ENCODE measurements at regions not wholly inside any gene's neighbourhood (a gene's known extent, or its start where the extent isn't known, plus 50 kb on each side); places are given as distances from the start of the nearest gene placed in this dataset.
A peak's percentile ranks its signal among the peaks of the same experiment; 100 is the strongest.

DNA sequence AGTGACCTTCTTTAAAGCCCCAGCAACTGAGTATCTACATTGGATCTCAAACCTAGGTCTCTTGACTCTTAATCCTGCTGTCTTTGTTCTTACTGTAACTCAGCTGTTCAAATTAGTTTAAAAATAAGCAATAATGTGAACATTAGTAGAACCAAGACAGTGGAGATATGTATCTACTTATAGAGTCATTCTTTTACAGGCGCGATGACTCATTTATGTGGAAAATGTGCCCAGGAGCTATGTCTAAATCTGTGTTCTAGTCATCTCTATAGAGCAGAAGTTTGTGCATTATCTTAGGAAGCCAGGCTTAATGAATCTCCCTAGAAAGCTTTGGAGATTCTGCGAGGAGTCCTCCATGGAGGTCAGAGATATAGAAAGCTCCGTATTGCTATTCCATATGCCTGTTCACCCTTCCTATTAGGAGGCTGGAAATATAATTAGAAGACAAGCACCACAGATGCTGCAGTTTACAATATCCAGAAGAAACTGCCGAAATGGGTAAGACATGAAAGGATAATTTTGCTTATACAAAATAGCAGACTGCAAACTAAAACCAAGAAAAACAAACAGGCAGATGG, 211.6 kb downstream of the TRIB2 start (continued):
- TF ChIP-seq, protein P1, sequence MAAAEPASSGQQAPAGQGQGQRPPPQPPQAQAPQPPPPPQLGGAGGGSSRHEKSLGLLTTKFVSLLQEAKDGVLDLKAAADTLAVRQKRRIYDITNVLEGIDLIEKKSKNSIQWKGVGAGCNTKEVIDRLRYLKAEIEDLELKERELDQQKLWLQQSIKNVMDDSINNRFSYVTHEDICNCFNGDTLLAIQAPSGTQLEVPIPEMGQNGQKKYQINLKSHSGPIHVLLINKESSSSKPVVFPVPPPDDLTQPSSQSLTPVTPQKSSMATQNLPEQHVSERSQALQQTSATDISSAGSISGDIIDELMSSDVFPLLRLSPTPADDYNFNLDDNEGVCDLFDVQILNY (CRISPR knock-in tag; IDR thresholded peaks at IDR 0.05), result no peak
- TF ChIP-seq ZNF232 (CRISPR knock-in tag; IDR thresholded peaks at IDR 0.05) (no peak), FOXK1 (CRISPR knock-in tag; IDR thresholded peaks at IDR 0.05) (no peak), ARID4B (CRISPR knock-in tag; IDR thresholded peaks at IDR 0.05; ENCODE audit: borderline replicate concordance) (no peak), NFYB (CRISPR knock-in tag; conservative IDR thresholded peaks at IDR 0.05; ENCODE audit: low read depth) (no peak), MXD4 (CRISPR knock-in tag; IDR thresholded peaks at IDR 0.05; ENCODE audit: borderline replicate concordance) (no peak), CREM (CRISPR knock-in tag; IDR thresholded peaks at IDR 0.05) (no peak), ZSCAN18 (CRISPR knock-in tag; IDR thresholded peaks at IDR 0.05) (no peak), NFATC4 (CRISPR knock-in tag; IDR thresholded peaks at IDR 0.05) (no peak), ZNF121 (CRISPR knock-in tag; IDR thresholded peaks at IDR 0.05) (no peak), FOXJ3 (CRISPR knock-in tag; IDR thresholded peaks at IDR 0.05; ENCODE audit: borderline replicate concordance) (no peak), NR2C2 (CRISPR knock-in tag; IDR thresholded peaks at IDR 0.05) (no peak)
- TF ChIP-seq, protein P2, sequence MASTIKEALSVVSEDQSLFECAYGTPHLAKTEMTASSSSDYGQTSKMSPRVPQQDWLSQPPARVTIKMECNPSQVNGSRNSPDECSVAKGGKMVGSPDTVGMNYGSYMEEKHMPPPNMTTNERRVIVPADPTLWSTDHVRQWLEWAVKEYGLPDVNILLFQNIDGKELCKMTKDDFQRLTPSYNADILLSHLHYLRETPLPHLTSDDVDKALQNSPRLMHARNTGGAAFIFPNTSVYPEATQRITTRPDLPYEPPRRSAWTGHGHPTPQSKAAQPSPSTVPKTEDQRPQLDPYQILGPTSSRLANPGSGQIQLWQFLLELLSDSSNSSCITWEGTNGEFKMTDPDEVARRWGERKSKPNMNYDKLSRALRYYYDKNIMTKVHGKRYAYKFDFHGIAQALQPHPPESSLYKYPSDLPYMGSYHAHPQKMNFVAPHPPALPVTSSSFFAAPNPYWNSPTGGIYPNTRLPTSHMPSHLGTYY (CRISPR knock-in tag; IDR thresholded peaks at IDR 0.05), result no peak
- TF ChIP-seq, protein P3, sequence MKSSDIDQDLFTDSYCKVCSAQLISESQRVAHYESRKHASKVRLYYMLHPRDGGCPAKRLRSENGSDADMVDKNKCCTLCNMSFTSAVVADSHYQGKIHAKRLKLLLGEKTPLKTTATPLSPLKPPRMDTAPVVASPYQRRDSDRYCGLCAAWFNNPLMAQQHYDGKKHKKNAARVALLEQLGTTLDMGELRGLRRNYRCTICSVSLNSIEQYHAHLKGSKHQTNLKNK (CRISPR knock-in tag; IDR thresholded peaks at IDR 0.05), result no peak

DNA sequence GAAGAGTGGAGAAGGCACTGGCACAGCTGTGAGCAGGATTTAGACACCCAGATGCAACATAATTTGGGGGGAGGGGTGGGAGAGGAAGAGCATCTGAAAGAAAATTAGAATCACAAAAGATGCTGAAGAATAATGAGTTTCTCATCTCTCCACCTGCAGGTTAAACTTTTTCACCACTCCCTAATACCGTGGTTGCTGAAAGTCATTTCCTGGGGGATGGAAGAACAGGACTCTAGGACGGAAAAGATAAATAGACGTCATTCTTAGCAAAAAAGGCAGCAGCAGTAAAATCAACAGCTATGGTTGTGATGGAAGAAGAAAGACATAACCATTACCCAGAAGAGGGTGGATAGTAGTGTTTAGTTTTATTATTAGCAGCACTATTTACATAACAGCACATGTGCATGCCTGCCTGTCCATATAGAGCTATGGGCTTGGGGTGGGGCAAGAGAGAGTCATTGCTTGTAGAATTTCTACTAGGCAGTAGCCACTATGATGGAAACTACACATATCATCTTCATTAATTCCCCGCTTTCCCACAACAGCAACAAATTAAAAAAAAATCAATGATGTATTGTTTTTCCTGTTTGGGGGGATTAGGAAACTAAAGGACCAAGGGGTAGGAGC, 212.2 kb downstream of the TRIB2 start:
- Mint-ChIP-seq H3K27ac (no peak overlapping the region), H3K27me3 (ENCODE audit: low read depth) (peaks cover 3% of the 10 kb centered on the region), H3K9me3 (peaks cover 6% of the 10 kb centered on the region), H3K4me1 (peaks cover 28% of the 10 kb centered on the region), H3K4me3 (peak overlapping the region; percentile 25; the same call in 1 of the 2 replicates), H3K36me3 (peaks cover 9% of the 10 kb centered on the region)
- ATAC-seq (peak; percentile 44; the same call in 1 of the 2 replicates), DNase-seq (ENCODE audit: low spot score) (no peak)
- POLR2A ChIA-PET, result no interaction called here
- CTCF ChIA-PET, result interaction anchor here (1.3 to 3.8 kb wide), 5 partner anchors 78 to 1100 kb away, joined by 3 to 15 read pairs (median 3); partner anchors contain the start of gene TRIB2
- TF ChIP-seq NR3C1 (CRISPR knock-in tag; conservative IDR thresholded peaks at IDR 0.05; ENCODE audit: low read depth) (no peak), NFE2L1 (CRISPR knock-in tag; IDR thresholded peaks at IDR 0.05) (no peak), RORB (CRISPR knock-in tag; IDR thresholded peaks at IDR 0.05) (no peak), PRDM15 (CRISPR knock-in tag; IDR thresholded peaks at IDR 0.05) (no peak)
- TF ChIP-seq, protein P3 (CRISPR knock-in tag; IDR thresholded peaks at IDR 0.05), result no peak
- TF ChIP-seq, protein P4, sequence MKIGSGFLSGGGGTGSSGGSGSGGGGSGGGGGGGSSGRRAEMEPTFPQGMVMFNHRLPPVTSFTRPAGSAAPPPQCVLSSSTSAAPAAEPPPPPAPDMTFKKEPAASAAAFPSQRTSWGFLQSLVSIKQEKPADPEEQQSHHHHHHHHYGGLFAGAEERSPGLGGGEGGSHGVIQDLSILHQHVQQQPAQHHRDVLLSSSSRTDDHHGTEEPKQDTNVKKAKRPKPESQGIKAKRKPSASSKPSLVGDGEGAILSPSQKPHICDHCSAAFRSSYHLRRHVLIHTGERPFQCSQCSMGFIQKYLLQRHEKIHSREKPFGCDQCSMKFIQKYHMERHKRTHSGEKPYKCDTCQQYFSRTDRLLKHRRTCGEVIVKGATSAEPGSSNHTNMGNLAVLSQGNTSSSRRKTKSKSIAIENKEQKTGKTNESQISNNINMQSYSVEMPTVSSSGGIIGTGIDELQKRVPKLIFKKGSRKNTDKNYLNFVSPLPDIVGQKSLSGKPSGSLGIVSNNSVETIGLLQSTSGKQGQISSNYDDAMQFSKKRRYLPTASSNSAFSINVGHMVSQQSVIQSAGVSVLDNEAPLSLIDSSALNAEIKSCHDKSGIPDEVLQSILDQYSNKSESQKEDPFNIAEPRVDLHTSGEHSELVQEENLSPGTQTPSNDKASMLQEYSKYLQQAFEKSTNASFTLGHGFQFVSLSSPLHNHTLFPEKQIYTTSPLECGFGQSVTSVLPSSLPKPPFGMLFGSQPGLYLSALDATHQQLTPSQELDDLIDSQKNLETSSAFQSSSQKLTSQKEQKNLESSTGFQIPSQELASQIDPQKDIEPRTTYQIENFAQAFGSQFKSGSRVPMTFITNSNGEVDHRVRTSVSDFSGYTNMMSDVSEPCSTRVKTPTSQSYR (CRISPR knock-in tag; IDR thresholded peaks at IDR 0.05), result no peak
- TF ChIP-seq, protein P1 (CRISPR knock-in tag; IDR thresholded peaks at IDR 0.05), result no peak

Data from WTC11 (cell line).